ENCODE measurements at regions not wholly inside any gene's neighbourhood (a gene's known extent, or its start where the extent isn't known, plus 50 kb on each side); places are given as distances from the start of the nearest gene placed in this dataset.

DNA sequence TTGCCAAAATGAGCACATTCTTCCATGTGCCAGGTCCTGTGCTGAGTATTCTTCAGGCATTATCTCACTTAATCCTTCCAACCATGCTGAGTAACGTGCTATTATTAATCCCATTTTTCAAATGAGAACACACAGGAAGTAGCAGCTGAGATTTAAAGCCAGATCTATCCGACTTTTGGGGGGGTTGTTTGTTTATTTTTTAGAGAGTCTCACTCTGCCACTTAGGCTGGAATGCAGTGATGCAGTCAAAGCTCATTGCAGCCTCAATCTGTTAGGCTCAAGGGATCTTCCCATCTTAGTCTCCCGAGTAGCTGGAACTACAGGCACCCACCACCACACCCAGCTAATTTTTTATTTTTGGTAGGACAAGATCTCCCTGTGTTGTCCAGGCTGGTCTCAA lies 55.5 kb upstream of the TRIM2 start:
- H3K27ac ChIP-seq: no peak overlapping the region
- intact Hi-C loops (cut with DNase I): loop anchor here (10.0 kb wide), 1 partner anchor 426 kb away; no protein-coding TSS in a partner anchor
- TF ChIP-seq POLR2A (IDR thresholded peaks at IDR 0.05) (no peak), POLR2AphosphoS5 (IDR thresholded peaks at IDR 0.05) (no peak)
- TF ChIP-seq, protein P1, sequence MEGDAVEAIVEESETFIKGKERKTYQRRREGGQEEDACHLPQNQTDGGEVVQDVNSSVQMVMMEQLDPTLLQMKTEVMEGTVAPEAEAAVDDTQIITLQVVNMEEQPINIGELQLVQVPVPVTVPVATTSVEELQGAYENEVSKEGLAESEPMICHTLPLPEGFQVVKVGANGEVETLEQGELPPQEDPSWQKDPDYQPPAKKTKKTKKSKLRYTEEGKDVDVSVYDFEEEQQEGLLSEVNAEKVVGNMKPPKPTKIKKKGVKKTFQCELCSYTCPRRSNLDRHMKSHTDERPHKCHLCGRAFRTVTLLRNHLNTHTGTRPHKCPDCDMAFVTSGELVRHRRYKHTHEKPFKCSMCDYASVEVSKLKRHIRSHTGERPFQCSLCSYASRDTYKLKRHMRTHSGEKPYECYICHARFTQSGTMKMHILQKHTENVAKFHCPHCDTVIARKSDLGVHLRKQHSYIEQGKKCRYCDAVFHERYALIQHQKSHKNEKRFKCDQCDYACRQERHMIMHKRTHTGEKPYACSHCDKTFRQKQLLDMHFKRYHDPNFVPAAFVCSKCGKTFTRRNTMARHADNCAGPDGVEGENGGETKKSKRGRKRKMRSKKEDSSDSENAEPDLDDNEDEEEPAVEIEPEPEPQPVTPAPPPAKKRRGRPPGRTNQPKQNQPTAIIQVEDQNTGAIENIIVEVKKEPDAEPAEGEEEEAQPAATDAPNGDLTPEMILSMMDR (IDR thresholded peaks at IDR 0.05): no peak
- no peaks in the 10 kb centered on the region for H3K36me3 ChIP-seq
- 46% methylated on average over 3 of the region's 3 CpGs for WGBS
- no peaks in the 10 kb centered on the region for H3K27me3 ChIP-seq (replicated peaks; ENCODE audit: insufficient read depth)
- no peaks in the 10 kb centered on the region for H3K9me3 ChIP-seq
- no peaks in the 10 kb centered on the region for H3K4me1 ChIP-seq (replicated peaks)
- no peak for DNase-seq (ENCODE audit: low spot score)
- no peak overlapping the region for H3K4me3 ChIP-seq

DNA sequence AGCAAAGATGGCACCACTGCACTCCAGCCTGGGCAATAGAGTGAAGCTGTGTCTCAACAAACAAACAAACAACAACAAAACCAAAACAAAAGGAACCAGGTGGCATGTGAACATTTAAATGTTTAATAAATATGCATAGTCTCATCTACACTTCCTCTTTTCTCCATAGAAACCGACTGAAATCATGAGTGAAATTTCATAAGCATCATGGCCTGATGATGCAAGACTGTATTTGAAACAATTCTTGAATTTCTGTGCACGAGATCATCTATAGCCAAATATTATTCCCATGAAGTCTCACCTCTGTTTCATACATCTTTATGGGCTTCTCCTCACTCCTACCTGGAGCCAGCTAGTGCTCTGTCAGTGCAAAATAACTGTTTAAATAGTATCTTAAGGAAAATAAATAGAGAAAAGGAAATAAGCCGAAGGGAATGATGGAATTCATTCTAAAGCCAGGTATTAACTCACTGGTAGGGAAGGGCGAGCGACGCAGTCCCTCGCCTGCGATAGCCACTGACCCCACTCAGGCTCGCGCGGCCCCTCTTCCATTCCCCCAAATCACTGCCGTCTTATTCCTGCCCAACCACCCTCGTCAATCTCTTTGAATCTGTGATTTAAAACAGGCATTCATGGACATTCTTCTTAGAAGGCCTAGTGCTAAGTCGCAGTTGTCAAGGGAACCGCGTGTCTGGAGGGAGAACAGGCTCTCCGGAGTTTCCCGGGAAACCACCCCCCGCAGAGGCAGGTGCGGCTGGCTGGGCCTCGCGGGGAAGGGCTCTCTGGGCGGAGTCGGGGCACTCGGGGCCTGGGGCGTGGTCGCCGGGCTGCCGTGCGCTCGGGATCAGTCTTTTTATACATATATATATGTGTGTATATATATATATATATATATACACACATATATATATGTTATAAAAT lies 52.4 kb upstream of the TRIM2 start:
- H3K27me3 ChIP-seq (replicated peaks; ENCODE audit: insufficient read depth): no peaks in the 10 kb centered on the region
- peak; percentile 42 for DNase-seq (ENCODE audit: low spot score)
- 25% methylated on average over 31 of the region's 31 CpGs for WGBS
- H3K27ac ChIP-seq: no peak overlapping the region
- no peaks in the 10 kb centered on the region for H3K4me1 ChIP-seq (replicated peaks)
- intact Hi-C loops (cut with DNase I): no loop called here
- H3K36me3 ChIP-seq: no peaks in the 10 kb centered on the region
- peak overlapping the region in 1 of 2 donors; percentile 43 for H3K4me3 ChIP-seq
- no peaks in the 10 kb centered on the region for H3K9me3 ChIP-seq
- no peak for TF ChIP-seq POLR2A (IDR thresholded peaks at IDR 0.05)
- TF ChIP-seq, protein P1 (IDR thresholded peaks at IDR 0.05): no peak
- TF ChIP-seq POLR2AphosphoS5 (IDR thresholded peaks at IDR 0.05): no peak

DNA sequence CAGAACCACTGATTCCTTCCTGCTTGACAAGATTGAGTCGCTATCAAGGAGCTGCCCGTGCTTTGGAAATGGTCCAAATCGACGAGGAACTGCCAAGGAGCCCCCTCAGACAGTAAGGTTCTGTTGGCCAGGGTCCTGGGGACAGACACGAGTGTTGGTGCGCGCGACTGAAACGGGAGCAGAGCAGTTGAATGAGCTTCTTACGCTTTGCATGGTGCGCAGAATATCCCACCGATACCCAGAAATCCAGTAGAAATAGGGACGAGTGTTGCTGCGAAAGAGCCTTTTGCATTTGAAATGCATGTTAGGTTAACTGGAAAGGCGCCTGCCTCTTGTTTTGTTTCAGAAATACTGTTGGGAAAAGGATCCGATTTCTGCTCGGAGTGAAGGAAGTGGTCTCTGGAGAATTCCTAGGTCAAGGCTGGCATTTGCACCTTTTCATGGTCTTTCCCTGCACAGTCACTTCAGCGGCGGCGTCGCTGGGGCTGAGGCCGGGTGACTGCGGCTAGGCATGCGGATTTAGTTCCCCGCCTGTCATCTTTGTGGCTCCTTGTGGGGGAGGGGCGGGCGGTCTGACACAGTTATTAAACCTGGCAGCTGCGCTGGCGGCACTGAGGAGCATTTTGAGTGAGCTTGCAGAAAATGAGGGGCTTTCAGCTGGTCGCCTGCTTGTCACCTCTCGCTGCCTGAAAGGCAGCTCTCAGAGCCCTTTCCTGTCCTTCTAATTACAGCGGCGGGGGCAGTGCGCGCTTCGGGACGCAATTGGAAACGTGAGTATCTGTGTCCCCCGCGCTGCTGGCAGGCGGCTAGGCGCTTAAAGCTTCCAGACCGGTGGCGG lies 51.5 kb upstream of the TRIM2 start:
- Histone ChIP-seq H3K9me3 (no peaks in the 10 kb centered on the region), H3K27me3 (replicated peaks; ENCODE audit: insufficient read depth) (no peaks in the 10 kb centered on the region), H3K4me1 (replicated peaks) (no peaks in the 10 kb centered on the region), H3K27ac (peak overlapping the region in 1 of 2 donors; percentile 39), H3K4me3 (peak overlapping the region; percentile 29 to 43), H3K36me3 (no peaks in the 10 kb centered on the region)
- intact Hi-C loops (cut with DNase I): no loop called here
- DNase-seq (ENCODE audit: low spot score): peak; percentile 23
- TF ChIP-seq, protein P1 (IDR thresholded peaks at IDR 0.05): no peak
- TF ChIP-seq POLR2AphosphoS5 (IDR thresholded peaks at IDR 0.05) (no peak), POLR2A (IDR thresholded peaks at IDR 0.05) (no peak)
- 1% methylated on average over 40 of the region's 44 CpGs for WGBS

DNA sequence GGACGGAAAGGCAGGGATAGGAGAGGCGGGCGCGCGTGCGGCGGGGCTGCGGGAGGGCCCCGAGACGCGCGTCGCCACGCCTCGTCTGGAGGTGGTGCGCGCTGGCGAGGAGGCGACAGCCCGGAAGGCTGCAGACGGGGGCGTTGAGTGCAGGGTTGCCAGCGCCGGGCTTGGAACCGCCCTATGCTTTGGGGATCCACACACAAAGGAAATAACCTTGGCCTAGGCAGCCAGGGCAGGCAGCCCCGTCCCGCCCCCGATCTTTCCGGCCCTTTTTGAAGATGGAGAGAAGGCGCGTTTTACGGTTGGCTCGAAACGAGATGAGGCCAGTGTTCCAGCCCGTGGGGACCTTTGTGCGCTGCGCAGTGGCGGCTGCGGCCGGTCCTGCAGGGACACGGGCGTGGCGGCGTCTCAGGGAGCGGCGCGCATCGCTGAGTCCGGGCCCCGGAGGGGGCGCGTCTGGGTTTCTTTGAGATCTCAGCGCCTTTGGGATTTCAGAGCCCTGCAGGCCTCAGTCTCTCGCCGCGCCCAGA lies 50.8 kb upstream of the TRIM2 start:
- H3K27ac ChIP-seq: peak overlapping the region in 1 of 2 donors; percentile 39
- TF ChIP-seq, protein P1 (IDR thresholded peaks at IDR 0.05): peak in 1 of 4 experiments; percentile 28
- TF ChIP-seq POLR2A (IDR thresholded peaks at IDR 0.05): no peak
- H3K4me3 ChIP-seq: peak overlapping the region; percentile 29 to 43
- H3K27me3 ChIP-seq (replicated peaks; ENCODE audit: insufficient read depth): no peaks in the 10 kb centered on the region
- DNase-seq (ENCODE audit: low spot score): peak; percentile 17
- no peaks in the 10 kb centered on the region for H3K4me1 ChIP-seq (replicated peaks)
- H3K9me3 ChIP-seq: no peaks in the 10 kb centered on the region
- no peaks in the 10 kb centered on the region for H3K36me3 ChIP-seq
- intact Hi-C loops (cut with DNase I): no loop called here
- under 1% methylated on average over 56 of the region's 56 CpGs for WGBS
